ENCODE measurements at regions not wholly inside any gene's neighbourhood (a gene's known extent, or its start where the extent isn't known, plus 50 kb on each side); places are given as distances from the start of the nearest gene placed in this dataset.

GRCh38 chr7:25849500-25850184, 302.4 kb upstream of the NFE2L3 start:
- H3K4me1 ChIP-seq: peaks cover 26% of the 10 kb centered on the region in 2 donors
- DNase-seq (peak in 2 of 4 donors; percentile 54 to 59), ATAC-seq (peak; percentile 33)
- peaks cover 34 to 64% of the 10 kb centered on the region in 2 donors for H3K27me3 ChIP-seq
- no peaks in the 10 kb centered on the region for H3K36me3 ChIP-seq
- peak overlapping the region; percentile 20 to 51 for H3K27ac ChIP-seq
- TF ChIP-seq CTCF (IDR thresholded peaks at IDR 0.05): no peak
- intact Hi-C loops (cut with DNase I): loop anchor here in 1 of 2 donors (5.0 kb wide), 1 partner anchor 457 kb away; no protein-coding TSS in a partner anchor
- no peaks in the 10 kb centered on the region for H3K9me3 ChIP-seq
- no peak overlapping the region for H3K4me3 ChIP-seq

GRCh38 chr7:25850216-25850615, 301.8 kb upstream of the NFE2L3 start:
- intact Hi-C loops (cut with DNase I): loop anchor here in 1 of 2 donors (5.0 kb wide), 1 partner anchor 458 kb away; no protein-coding TSS in a partner anchor
- Histone ChIP-seq H3K27me3 (peaks cover 40 to 69% of the 10 kb centered on the region in 2 donors), H3K36me3 (no peaks in the 10 kb centered on the region), H3K4me3 (no peak overlapping the region), H3K9me3 (no peaks in the 10 kb centered on the region), H3K4me1 (peaks cover 26% of the 10 kb centered on the region in 2 donors), H3K27ac (peak overlapping the region; percentile 20 to 51)
- ATAC-seq (no peak), DNase-seq (no peak)
- TF ChIP-seq CTCF (IDR thresholded peaks at IDR 0.05): no peak

GRCh38 chr7:25850735-25851134, 301.3 kb upstream of the NFE2L3 start:
- H3K27ac ChIP-seq: peak overlapping the region; percentile 9 to 51
- no peaks in the 10 kb centered on the region for H3K36me3 ChIP-seq
- H3K4me3 ChIP-seq: no peak overlapping the region
- no peak for TF ChIP-seq CTCF (IDR thresholded peaks at IDR 0.05)
- H3K4me1 ChIP-seq: peaks cover 26% of the 10 kb centered on the region in 2 donors
- peaks cover 45 to 74% of the 10 kb centered on the region in 2 donors for H3K27me3 ChIP-seq
- ATAC-seq (no peak), DNase-seq (no peak)
- intact Hi-C loops (cut with DNase I): loop anchor here in 1 of 2 donors (5.0 kb wide), 1 partner anchor 458 kb away; no protein-coding TSS in a partner anchor
- H3K9me3 ChIP-seq: no peaks in the 10 kb centered on the region

GRCh38 chr7:25851332-25852210, 300.4 kb upstream of the NFE2L3 start:
- peaks cover 53 to 83% of the 10 kb centered on the region in 2 donors for H3K27me3 ChIP-seq
- intact Hi-C loops (cut with DNase I): loop anchor here in 1 of 2 donors (5.0 kb wide), 1 partner anchor 459 kb away; no protein-coding TSS in a partner anchor
- no peaks in the 10 kb centered on the region for H3K36me3 ChIP-seq
- H3K27ac ChIP-seq: peak overlapping the region in 1 of 2 donors; percentile 63
- DNase-seq (peak; percentile 80 to 92 (median 85)), ATAC-seq (peak; percentile 87)
- no peak overlapping the region for H3K4me3 ChIP-seq
- H3K9me3 ChIP-seq: no peaks in the 10 kb centered on the region
- H3K4me1 ChIP-seq: peaks cover 26% of the 10 kb centered on the region in 2 donors
- TF ChIP-seq CTCF (IDR thresholded peaks at IDR 0.05): peak; percentile 81 to 85

Measured in left lung (tissue), 4 donors.